Esophagus muscularis mucosa (tissue), 3 donors: ENCODE measurements at regions not wholly inside any gene's neighbourhood (a gene's known extent, or its start where the extent isn't known, plus 50 kb on each side); places are given as distances from the start of the nearest gene placed in this dataset.

Experiments
- POLR2A ChIP-seq: fragments of 450-650 bp; IDR thresholded peaks from one replicate; pipeline ENCODE4 v1.6.1; 2017; ENCODE audit warnings: antibody characterized with exemption, moderate library complexity, mild to moderate bottlenecking, low read depth
- TF ChIP-seq, protein P1 (sequence below), 3 experiments: fragments of 200-600 bp in 2 of 3; fragments of 450-650 bp in 1 of 3; sonication (generic) in 2 of 3; IDR thresholded peaks; one replicate each; pipeline ENCODE4 v1.5.1; 2017 to 2019; ENCODE audit warnings: antibody characterized with exemption in 3 of 3, mild to moderate bottlenecking in 2 of 3, moderate library complexity in 1 of 3

DNA sequence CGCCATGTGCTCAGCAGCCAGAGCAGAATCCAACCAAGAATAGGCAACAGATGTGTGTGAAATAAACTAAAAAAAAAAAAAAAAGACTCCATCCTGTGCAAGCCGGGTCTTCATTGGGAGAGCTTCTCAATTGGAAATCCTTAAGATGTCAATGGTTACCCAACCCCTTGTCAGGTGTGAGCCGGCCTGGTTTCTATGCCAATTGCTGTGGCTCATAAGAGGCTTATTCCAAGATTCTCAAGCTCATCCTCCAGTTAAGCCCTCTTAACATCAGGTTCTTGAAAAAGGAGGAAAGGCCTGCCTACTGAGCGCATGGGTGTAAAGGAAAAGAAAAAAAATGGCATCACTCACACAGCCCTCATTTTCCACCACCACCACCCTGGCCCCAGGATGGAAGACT lies 1084.6 kb downstream of the UQCRFS1 start:
- no peak for TF ChIP-seq POLR2A
- TF ChIP-seq, protein P1, sequence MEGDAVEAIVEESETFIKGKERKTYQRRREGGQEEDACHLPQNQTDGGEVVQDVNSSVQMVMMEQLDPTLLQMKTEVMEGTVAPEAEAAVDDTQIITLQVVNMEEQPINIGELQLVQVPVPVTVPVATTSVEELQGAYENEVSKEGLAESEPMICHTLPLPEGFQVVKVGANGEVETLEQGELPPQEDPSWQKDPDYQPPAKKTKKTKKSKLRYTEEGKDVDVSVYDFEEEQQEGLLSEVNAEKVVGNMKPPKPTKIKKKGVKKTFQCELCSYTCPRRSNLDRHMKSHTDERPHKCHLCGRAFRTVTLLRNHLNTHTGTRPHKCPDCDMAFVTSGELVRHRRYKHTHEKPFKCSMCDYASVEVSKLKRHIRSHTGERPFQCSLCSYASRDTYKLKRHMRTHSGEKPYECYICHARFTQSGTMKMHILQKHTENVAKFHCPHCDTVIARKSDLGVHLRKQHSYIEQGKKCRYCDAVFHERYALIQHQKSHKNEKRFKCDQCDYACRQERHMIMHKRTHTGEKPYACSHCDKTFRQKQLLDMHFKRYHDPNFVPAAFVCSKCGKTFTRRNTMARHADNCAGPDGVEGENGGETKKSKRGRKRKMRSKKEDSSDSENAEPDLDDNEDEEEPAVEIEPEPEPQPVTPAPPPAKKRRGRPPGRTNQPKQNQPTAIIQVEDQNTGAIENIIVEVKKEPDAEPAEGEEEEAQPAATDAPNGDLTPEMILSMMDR (IDR thresholded peaks at IDR 0.05), result no peak
